ENCODE measurements at regions not wholly inside any gene's neighbourhood (a gene's known extent, or its start where the extent isn't known, plus 50 kb on each side); places are given as distances from the start of the nearest gene placed in this dataset.

GRCh38 chr18:55866886-55867285 is 278.9 kb upstream of the TCF4 start:
- WGBS (ENCODE audit: missing lambda C conversion rate) = 80% methylated on average over 7 of the region's 7 CpGs
- Histone ChIP-seq H3K4me1 (no peaks in the 10 kb centered on the region), H3K9me3 (no peaks in the 10 kb centered on the region), H3K4me2 (no peak overlapping the region), H3K27ac (no peak overlapping the region), H3K4me3 (no peak overlapping the region)
- DNase-seq (ENCODE audit: low read depth in 1 of 2, low spot score in 1 of 2) (no peak), ATAC-seq (no peak), FAIRE-seq (no peak)
- ChIA-PET POLR2A (no interaction called here), CTCF (no interaction called here)
- no peak for TF ChIP-seq REST (IDR thresholded peaks at IDR 0.05)
- TF ChIP-seq FOSL2 (IDR thresholded peaks at IDR 0.05) = no peak
- TF ChIP-seq FOSL2 (CRISPR knock-in tag; IDR thresholded peaks at IDR 0.05) = no peak
- no peak for TF ChIP-seq EHF (CRISPR knock-in tag; IDR thresholded peaks at IDR 0.05)
- no peak for TF ChIP-seq POLR2A (IDR thresholded peaks at IDR 0.05; ENCODE audit: low read length)
- no peak for TF ChIP-seq RCOR1 (IDR thresholded peaks at IDR 0.05; ENCODE audit: low read depth, low read length)
- TF ChIP-seq ZFP36 (IDR thresholded peaks at IDR 0.05; ENCODE audit: borderline replicate concordance, partially characterized antibody) = no peak
- TF ChIP-seq SMC3 (IDR thresholded peaks at IDR 0.05) = no peak
- no peak for TF ChIP-seq NFE2L2 (conservative IDR thresholded peaks at IDR 0.05; ENCODE audit: low read length)
- TF ChIP-seq CHD2 (IDR thresholded peaks at IDR 0.05; ENCODE audit: low read length, partially characterized antibody) = no peak
- no peak for TF ChIP-seq NPAS2 (CRISPR knock-in tag; IDR thresholded peaks at IDR 0.05; ENCODE audit: borderline replicate concordance)
- no peak for TF ChIP-seq HES2 (IDR thresholded peaks at IDR 0.05)
- no peak for TF ChIP-seq RAD21 (conservative IDR thresholded peaks at IDR 0.05 in 1 of 2, IDR thresholded peaks at IDR 0.05 in 1 of 2)
- TF ChIP-seq MAX (IDR thresholded peaks at IDR 0.05) = no peak
- no peak for TF ChIP-seq CTCF (IDR thresholded peaks at IDR 0.05)
- no peak for TF ChIP-seq RNF2 (IDR thresholded peaks at IDR 0.05; ENCODE audit: borderline replicate concordance, low read depth)
- no peak for TF ChIP-seq HOXB13 (CRISPR knock-in tag; IDR thresholded peaks at IDR 0.05; ENCODE audit: low read depth)

GRCh38 chr18:55866006-55866405 is 278.0 kb upstream of the TCF4 start:
- ChIA-PET POLR2A (no interaction called here), CTCF (no interaction called here)
- Histone ChIP-seq H3K27ac (no peak overlapping the region), H3K9me3 (no peaks in the 10 kb centered on the region), H3K4me1 (no peaks in the 10 kb centered on the region), H3K4me2 (no peak overlapping the region), H3K4me3 (no peak overlapping the region)
- FAIRE-seq (no peak), DNase-seq (ENCODE audit: low read depth in 1 of 2, low spot score in 1 of 2) (no peak), ATAC-seq (no peak)
- no peak for TF ChIP-seq BCL3 (IDR thresholded peaks at IDR 0.05)
- WGBS (ENCODE audit: missing lambda C conversion rate) = 76% methylated on average over 7 of the region's 7 CpGs

GRCh38 chr18:55864281-55864680 is 276.3 kb upstream of the TCF4 start:
- H3K4me2 ChIP-seq = no peak overlapping the region
- ATAC-seq (no peak), FAIRE-seq (no peak), DNase-seq (ENCODE audit: low read depth in 1 of 2, low spot score in 1 of 2) (no peak)
- CTCF ChIA-PET = no interaction called here
- H3K27ac ChIP-seq = no peak overlapping the region
- H3K4me1 ChIP-seq = no peaks in the 10 kb centered on the region
- no peak overlapping the region for H3K4me3 ChIP-seq
- POLR2A ChIA-PET = no interaction called here
- H3K9me3 ChIP-seq = no peaks in the 10 kb centered on the region
- WGBS (ENCODE audit: missing lambda C conversion rate) = 34% methylated on average over 1 of the region's 1 CpG
- no peak for TF ChIP-seq HEYL (CRISPR knock-in tag; IDR thresholded peaks at IDR 0.05)
- TF ChIP-seq HMGXB4 (CRISPR knock-in tag; IDR thresholded peaks at IDR 0.05; ENCODE audit: borderline replicate concordance) = no peak
- no peak for TF ChIP-seq NPAS2 (CRISPR knock-in tag; IDR thresholded peaks at IDR 0.05; ENCODE audit: borderline replicate concordance)
- TF ChIP-seq CBX8 (IDR thresholded peaks at IDR 0.05) = no peak
- TF ChIP-seq NFE2L2 (conservative IDR thresholded peaks at IDR 0.05; ENCODE audit: low read length) = no peak
- no peak for TF ChIP-seq ZSCAN20 (CRISPR knock-in tag; IDR thresholded peaks at IDR 0.05)
- no peak for TF ChIP-seq MAFK (IDR thresholded peaks at IDR 0.05; ENCODE audit: partially characterized antibody)
- no peak for TF ChIP-seq RNF2 (IDR thresholded peaks at IDR 0.05; ENCODE audit: borderline replicate concordance, low read depth)
- no peak for TF ChIP-seq SMC3 (IDR thresholded peaks at IDR 0.05)
- no peak for TF ChIP-seq POLR2A (IDR thresholded peaks at IDR 0.05; ENCODE audit: low read length)
- TF ChIP-seq EP300 (IDR thresholded peaks at IDR 0.05) = no peak
- no peak for TF ChIP-seq RFX5 (IDR thresholded peaks at IDR 0.05)
- no peak for TF ChIP-seq POLR2AphosphoS2 (conservative IDR thresholded peaks at IDR 0.05; ENCODE audit: low read length)
- no peak for TF ChIP-seq EHMT2 (IDR thresholded peaks at IDR 0.05; ENCODE audit: low read depth)
- TF ChIP-seq ZFP36 (IDR thresholded peaks at IDR 0.05; ENCODE audit: borderline replicate concordance, partially characterized antibody) = no peak
